Kidney epithelial cell (primary cell): ENCODE measurements at regions not wholly inside any gene's neighbourhood (a gene's known extent, or its start where the extent isn't known, plus 50 kb on each side); places are given as distances from the start of the nearest gene placed in this dataset.

Experiments
- DNase-seq: peaks from one replicate; pipeline ENCODE4 v3.0.0-alpha.2; 2010; ENCODE audit warnings: low read depth
- H3K27me3 ChIP-seq: 2 replicates; pipeline ENCODE4 v1.6.0; 2011; ENCODE audit warnings: low read length; ENCODE audit not compliant: control insufficient read depth, insufficient read depth
- H3K36me3 ChIP-seq: 2 replicates; pipeline ENCODE4 v1.5.1; 2011; ENCODE audit warnings: low read length; ENCODE audit not compliant: control insufficient read depth, insufficient read depth
- H3K4me3 ChIP-seq: 2 replicates; pipeline ENCODE4 v1.5.1; 2011; ENCODE audit warnings: low read depth, mild to moderate bottlenecking, control low read depth, low read length
- TF ChIP-seq, protein P1 (sequence below): IDR thresholded peaks from 2 replicates; pipeline ENCODE4 v1.5.1; 2011; ENCODE audit warnings: mild to moderate bottlenecking, moderate library complexity, low read length, control low read depth, inconsistent platforms; ENCODE audit not compliant: insufficient read depth, poor library complexity, severe bottlenecking

DNA sequence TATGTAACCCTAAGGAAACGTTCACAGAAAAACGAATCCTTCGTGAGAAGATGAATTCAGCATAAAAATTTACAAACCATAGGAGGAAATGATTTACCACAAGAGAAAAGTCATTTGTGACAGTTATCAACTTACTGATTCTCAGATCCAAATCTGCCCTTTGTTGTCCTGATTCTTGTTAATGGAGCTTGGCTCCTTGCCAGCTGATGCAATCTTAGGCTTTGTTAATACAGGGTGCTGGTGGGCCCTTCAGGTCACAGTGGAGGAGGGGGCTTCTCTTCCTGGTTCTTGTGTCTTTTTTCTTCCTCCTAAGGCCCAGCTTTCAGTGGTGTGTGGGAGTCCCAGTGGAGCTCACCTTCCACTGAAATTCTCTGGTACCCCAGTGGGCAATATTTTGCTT is 108.4 kb upstream of the MAP3K7 start:
- no peak for DNase-seq
- H3K36me3 ChIP-seq, result no peaks in the 10 kb centered on the region
- no peak overlapping the region for H3K4me3 ChIP-seq
- TF ChIP-seq, protein P1, sequence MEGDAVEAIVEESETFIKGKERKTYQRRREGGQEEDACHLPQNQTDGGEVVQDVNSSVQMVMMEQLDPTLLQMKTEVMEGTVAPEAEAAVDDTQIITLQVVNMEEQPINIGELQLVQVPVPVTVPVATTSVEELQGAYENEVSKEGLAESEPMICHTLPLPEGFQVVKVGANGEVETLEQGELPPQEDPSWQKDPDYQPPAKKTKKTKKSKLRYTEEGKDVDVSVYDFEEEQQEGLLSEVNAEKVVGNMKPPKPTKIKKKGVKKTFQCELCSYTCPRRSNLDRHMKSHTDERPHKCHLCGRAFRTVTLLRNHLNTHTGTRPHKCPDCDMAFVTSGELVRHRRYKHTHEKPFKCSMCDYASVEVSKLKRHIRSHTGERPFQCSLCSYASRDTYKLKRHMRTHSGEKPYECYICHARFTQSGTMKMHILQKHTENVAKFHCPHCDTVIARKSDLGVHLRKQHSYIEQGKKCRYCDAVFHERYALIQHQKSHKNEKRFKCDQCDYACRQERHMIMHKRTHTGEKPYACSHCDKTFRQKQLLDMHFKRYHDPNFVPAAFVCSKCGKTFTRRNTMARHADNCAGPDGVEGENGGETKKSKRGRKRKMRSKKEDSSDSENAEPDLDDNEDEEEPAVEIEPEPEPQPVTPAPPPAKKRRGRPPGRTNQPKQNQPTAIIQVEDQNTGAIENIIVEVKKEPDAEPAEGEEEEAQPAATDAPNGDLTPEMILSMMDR, result no peak
- H3K27me3 ChIP-seq, result no peaks in the 10 kb centered on the region

DNA sequence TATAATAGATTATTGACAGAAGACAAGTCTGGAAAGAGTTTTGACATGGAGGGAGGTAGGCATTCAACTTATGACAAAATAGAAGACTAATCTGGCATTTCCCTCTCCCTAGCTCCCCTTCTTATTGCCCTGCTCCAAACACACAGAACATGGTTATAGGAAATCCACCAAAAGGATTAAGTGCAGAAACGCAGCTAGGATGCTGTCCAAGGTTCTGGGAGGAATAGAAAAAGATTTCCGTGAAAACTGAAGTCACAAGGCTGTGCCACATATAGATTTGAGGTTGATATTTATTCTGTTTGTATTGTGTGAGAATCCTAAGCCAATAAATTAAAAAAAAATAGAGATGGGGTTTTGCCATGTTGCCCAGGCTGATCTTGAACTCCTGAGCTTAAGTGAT is 107.9 kb upstream of the MAP3K7 start:
- Histone ChIP-seq H3K27me3 (no peaks in the 10 kb centered on the region), H3K36me3 (no peaks in the 10 kb centered on the region), H3K4me3 (no peak overlapping the region)
- TF ChIP-seq, protein P1, result no peak
- DNase-seq, result no peak

DNA sequence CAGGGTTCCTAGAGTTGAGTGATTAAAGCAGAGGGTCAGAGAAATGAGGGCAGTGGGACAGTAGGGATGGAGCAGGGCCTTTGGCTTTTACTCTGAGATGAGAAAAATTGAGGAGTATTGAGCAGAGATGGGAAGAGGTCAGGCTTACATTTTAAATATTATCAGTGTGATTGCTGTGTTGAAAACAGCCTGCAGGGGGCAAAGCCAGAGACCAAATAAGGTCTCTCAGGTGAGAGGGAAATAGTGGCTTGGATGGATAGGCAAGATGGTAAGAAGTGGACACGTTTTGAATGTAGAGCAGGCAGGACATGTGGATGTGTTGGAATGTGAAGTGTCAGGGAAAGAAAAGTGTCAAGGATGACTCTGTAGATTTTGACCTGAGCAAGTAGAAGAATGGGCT is 105.0 kb upstream of the MAP3K7 start:
- Histone ChIP-seq H3K4me3 (no peak overlapping the region), H3K27me3 (no peaks in the 10 kb centered on the region), H3K36me3 (no peaks in the 10 kb centered on the region)
- DNase-seq, result no peak
- TF ChIP-seq, protein P1, result peak; percentile 13

DNA sequence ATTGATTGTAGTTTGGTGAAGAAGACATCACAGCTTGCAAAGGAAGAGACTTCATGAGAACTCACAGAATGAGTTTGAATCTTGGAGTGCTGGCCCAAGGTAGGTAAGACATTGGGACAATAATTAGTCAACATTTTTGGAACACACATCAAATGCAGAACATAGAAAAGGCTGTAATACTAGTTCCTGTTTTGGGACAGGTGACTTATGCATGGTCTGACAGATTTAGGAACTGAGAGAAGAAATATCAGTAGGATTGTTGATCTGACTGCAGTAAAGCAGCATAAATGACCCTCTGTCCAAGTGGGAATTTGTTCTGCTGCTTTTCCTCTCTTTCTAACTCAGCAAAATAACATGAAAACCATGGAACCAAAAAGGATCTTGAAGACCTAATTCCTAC is 102.3 kb upstream of the MAP3K7 start:
- no peak overlapping the region for H3K4me3 ChIP-seq
- no peaks in the 10 kb centered on the region for H3K27me3 ChIP-seq
- DNase-seq, result no peak
- TF ChIP-seq, protein P1, result no peak
- H3K36me3 ChIP-seq, result no peaks in the 10 kb centered on the region

DNA sequence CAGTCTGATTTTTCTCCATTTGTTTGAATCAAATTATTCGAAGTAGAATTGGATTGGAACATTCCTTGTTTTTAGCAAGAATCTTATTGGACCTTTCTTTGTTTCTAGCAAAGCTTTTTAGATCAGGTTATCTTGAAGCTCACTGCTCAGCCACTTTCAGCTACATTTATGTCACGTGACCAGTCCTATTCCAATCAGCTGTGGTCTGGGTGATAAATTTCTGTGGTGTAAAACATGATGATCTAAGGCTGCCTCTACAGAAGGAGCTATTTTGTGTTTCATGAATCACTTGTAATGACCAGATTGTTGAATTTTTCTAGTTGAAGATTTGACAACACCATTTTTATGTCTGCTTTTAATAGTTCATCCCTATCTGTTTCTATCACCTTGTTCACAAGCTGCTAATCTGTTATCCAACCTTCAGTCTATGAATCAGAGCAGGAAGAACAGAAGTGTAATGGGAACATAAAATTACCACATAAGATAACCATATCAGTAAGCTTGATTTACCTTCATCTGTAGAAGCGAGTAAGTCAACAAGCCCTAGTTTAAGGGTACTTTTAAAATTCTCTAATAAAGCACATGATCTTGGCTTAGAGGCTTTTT is 101.0 kb upstream of the MAP3K7 start:
- TF ChIP-seq, protein P1, result no peak
- no peaks in the 10 kb centered on the region for H3K36me3 ChIP-seq
- no peak overlapping the region for H3K4me3 ChIP-seq
- no peaks in the 10 kb centered on the region for H3K27me3 ChIP-seq
- DNase-seq, result no peak

DNA sequence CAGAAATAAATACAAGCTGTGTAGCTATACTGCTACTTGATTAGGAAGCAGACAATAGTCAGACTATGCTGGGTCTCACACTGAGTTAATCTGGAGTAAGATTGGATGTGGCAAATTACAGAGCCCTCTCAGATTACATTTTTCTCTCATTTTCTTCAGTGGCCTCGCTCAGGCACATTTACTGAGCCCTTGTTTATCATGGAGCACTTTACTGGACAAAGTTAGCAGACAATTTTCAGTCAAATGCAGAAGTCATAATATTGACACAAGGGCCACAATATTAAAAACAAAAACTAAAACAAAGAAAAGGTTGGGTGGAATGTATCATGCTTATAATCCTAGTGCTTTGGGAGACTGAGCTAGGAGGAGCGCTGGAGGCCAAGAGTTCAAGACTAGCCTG is 95.0 kb upstream of the MAP3K7 start:
- TF ChIP-seq, protein P1, result no peak

More for the DNA sequence above, 95.0 kb upstream of the MAP3K7 start:
- Histone ChIP-seq H3K36me3 (no peaks in the 10 kb centered on the region), H3K4me3 (no peak overlapping the region), H3K27me3 (no peaks in the 10 kb centered on the region)
- DNase-seq, result no peak
